ENCODE measurements at regions not wholly inside any gene's neighbourhood (a gene's known extent, or its start where the extent isn't known, plus 50 kb on each side); places are given as distances from the start of the nearest gene placed in this dataset.

DNA sequence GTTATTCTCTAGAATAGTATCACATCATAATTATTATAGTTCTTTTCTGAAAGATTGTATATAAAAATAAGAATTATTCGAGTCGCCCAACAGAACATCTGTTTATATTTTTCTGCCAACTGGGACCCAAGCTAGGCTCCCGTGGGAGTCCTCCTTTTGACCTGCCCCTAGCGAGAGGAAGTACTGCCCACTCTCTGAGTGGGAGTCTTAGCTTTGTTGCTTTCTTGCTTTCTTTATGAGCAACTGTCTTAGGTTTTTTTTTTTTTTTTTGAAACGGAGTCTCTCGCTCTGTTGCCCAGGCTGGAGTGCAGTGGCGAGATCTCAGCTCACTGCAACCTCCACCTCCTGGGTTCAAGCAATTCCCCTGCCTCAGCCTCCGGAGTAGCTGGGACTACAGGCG is 202.0 kb upstream of the ZNF184 start:
- H3K36me3 ChIP-seq, result no peaks in the 10 kb centered on the region
- WGBS, 5 donors, result 54 to 72% (median 61%) methylated on average over 9 of the region's 9 CpGs
- no peak for DNase-seq
- peaks cover 0 to 34% (median 0%) of the 10 kb centered on the region in 8 donors for H3K9me3 ChIP-seq
- TF ChIP-seq POLR2AphosphoS5 (IDR thresholded peaks at IDR 0.05) (no peak), POLR2A (IDR thresholded peaks at IDR 0.05) (no peak)
- TF ChIP-seq, protein P1, sequence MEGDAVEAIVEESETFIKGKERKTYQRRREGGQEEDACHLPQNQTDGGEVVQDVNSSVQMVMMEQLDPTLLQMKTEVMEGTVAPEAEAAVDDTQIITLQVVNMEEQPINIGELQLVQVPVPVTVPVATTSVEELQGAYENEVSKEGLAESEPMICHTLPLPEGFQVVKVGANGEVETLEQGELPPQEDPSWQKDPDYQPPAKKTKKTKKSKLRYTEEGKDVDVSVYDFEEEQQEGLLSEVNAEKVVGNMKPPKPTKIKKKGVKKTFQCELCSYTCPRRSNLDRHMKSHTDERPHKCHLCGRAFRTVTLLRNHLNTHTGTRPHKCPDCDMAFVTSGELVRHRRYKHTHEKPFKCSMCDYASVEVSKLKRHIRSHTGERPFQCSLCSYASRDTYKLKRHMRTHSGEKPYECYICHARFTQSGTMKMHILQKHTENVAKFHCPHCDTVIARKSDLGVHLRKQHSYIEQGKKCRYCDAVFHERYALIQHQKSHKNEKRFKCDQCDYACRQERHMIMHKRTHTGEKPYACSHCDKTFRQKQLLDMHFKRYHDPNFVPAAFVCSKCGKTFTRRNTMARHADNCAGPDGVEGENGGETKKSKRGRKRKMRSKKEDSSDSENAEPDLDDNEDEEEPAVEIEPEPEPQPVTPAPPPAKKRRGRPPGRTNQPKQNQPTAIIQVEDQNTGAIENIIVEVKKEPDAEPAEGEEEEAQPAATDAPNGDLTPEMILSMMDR (IDR thresholded peaks at IDR 0.05 in 8 of 11, conservative IDR thresholded peaks at IDR 0.05 in 3 of 11), result no peak
- H3K27ac ChIP-seq, result no peak overlapping the region
- intact Hi-C loops (cut with DNase I; ENCODE audit: low total_unique reads), result no loop called here
- H3K27me3 ChIP-seq (replicated peaks in 1 of 7), result peaks cover 12 to 100% (median 90%) of the 10 kb centered on the region in 7 donors
- no peak overlapping the region for H3K4me3 ChIP-seq
- peaks cover 0 to 18% (median 10%) of the 10 kb centered on the region in 6 donors for H3K4me1 ChIP-seq

DNA sequence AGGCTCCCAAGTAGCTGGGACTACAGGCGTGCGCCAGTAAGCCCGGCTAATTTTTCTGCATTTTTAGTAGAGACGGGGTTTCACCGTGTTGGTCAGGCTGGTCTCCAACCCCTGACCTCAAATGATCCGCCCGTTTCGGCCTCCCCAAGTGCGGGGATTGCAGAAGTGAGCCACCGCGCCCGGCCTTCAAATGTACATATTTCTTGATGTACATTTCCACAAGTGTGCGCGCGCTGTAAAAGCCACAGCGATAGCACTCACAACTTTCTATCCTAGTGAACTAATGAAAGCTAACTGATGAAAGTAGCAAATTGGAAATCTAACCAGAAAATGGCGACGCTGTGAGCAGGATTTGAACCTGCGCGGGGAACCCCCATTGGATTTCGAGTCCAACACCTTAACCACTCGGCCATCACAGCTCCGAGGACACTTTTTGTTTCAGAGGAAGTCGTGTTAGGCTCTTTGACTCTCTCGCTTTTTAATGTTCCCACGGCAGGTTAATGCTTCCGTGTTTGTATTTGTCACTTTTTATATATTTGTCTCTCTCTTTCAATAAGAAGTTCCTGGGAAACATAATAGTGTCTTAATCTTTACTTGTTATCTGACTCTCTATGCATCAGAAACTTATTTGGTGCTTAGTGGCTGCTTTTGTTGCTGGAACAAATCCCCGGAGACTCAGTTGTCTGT is 199.4 kb upstream of the ZNF184 start:
- H3K27ac ChIP-seq, result no peak overlapping the region
- 2 to 3% (median 3%) methylated on average over 28 of the region's 28 CpGs for WGBS, 5 donors
- H3K4me3 ChIP-seq, result peak overlapping the region in 1 of 8 donors; percentile 44
- H3K4me1 ChIP-seq, result peaks cover 0 to 32% (median 13%) of the 10 kb centered on the region in 6 donors
- H3K27me3 ChIP-seq (replicated peaks in 1 of 7), result peaks cover 15 to 100% (median 90%) of the 10 kb centered on the region in 7 donors
- no peak for DNase-seq
- no peaks in the 10 kb centered on the region for H3K36me3 ChIP-seq
- TF ChIP-seq, protein P1 (IDR thresholded peaks at IDR 0.05 in 8 of 11, conservative IDR thresholded peaks at IDR 0.05 in 3 of 11), result no peak
- no peak for TF ChIP-seq POLR2A (IDR thresholded peaks at IDR 0.05)
- no peak for TF ChIP-seq POLR2AphosphoS5 (IDR thresholded peaks at IDR 0.05)
- intact Hi-C loops (cut with DNase I; ENCODE audit: low total_unique reads), result no loop called here
- peaks cover 0 to 40% (median 0%) of the 10 kb centered on the region in 8 donors for H3K9me3 ChIP-seq

GRCh38 chr6:27669624-27670301 is 196.9 kb upstream of the ZNF184 start:
- H3K9me3 ChIP-seq, result peaks cover 0 to 40% (median 0%) of the 10 kb centered on the region in 8 donors
- TF ChIP-seq POLR2A (IDR thresholded peaks at IDR 0.05) (no peak), POLR2AphosphoS5 (IDR thresholded peaks at IDR 0.05) (no peak)
- TF ChIP-seq, protein P1 (IDR thresholded peaks at IDR 0.05 in 8 of 11, conservative IDR thresholded peaks at IDR 0.05 in 3 of 11), result no peak
- H3K4me3 ChIP-seq, result peak overlapping the region in 1 of 8 donors; percentile 7
- peaks cover 0 to 32% (median 13%) of the 10 kb centered on the region in 6 donors for H3K4me1 ChIP-seq
- WGBS, 5 donors, result 11 to 19% (median 14%) methylated on average over 18 of the region's 18 CpGs
- no peak overlapping the region for H3K27ac ChIP-seq
- no peak for DNase-seq
- H3K27me3 ChIP-seq (replicated peaks in 1 of 7), result peaks cover 11 to 100% (median 94%) of the 10 kb centered on the region in 7 donors
- no peaks in the 10 kb centered on the region for H3K36me3 ChIP-seq
- intact Hi-C loops (cut with DNase I; ENCODE audit: low total_unique reads), result no loop called here

DNA sequence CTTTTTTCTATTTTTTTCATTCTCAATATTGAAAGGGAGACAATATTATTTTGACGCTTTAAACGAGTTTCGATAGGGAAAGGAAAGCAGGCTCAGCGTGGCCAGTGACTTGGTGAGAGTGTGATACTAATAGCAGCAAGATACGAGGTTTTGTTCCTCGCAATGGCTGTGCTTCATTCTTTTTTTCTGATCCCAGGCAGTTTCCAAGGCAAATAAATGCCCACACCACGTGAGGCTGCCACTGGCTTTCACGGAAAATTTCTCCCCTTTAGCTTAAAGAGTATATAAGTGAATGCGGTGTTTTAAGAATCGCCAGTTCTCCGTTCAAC is 196.4 kb upstream of the ZNF184 start:
- WGBS, 5 donors, result 5 to 10% (median 7%) methylated on average over 11 of the region's 11 CpGs
- intact Hi-C loops (cut with DNase I; ENCODE audit: low total_unique reads), result no loop called here
- Histone ChIP-seq H3K27ac (no peak overlapping the region), H3K36me3 (no peaks in the 10 kb centered on the region), H3K4me3 (peak overlapping the region in 1 of 8 donors; percentile 7), H3K9me3 (peaks cover 0 to 40% (median 0%) of the 10 kb centered on the region in 8 donors), H3K4me1 (peaks cover 0 to 32% (median 13%) of the 10 kb centered on the region in 6 donors), H3K27me3 (replicated peaks in 1 of 7) (peaks cover 11 to 100% (median 96%) of the 10 kb centered on the region in 7 donors)
- DNase-seq, result no peak
- no peak for TF ChIP-seq POLR2A (IDR thresholded peaks at IDR 0.05)
- TF ChIP-seq, protein P1 (IDR thresholded peaks at IDR 0.05 in 8 of 11, conservative IDR thresholded peaks at IDR 0.05 in 3 of 11), result no peak
- no peak for TF ChIP-seq POLR2AphosphoS5 (IDR thresholded peaks at IDR 0.05)
